Stomach (tissue), 8 donors: ENCODE measurements at regions not wholly inside any gene's neighbourhood (a gene's known extent, or its start where the extent isn't known, plus 50 kb on each side); places are given as distances from the start of the nearest gene placed in this dataset.

Experiments used
- DNase-seq, 2 donors: peaks; one replicate each; pipeline versions ENCODE4 v3.0.0 to v3.0.0-alpha.2; 2013 to 2019
- H3K27ac ChIP-seq, 5 donors: fragments of 200-600 bp in 4 of 5; sonication (generic) in 4 of 5; one replicate each; pipeline ENCODE4 v1.5.1; 2013 to 2019; ENCODE audit warnings: mild to moderate bottlenecking in 1 of 5, moderate library complexity in 1 of 5
- H3K27me3 ChIP-seq, 3 donors: fragments of 200-600 bp; sonication (generic); one replicate each; pipeline ENCODE4 v1.5.1; 2017 to 2019; ENCODE audit warnings: mixed run types in 1 of 3
- H3K36me3 ChIP-seq, 4 donors: fragments of 200-600 bp; sonication (generic); 1 replicate in 3 of 4; 2 replicates in 1 of 4; pipeline ENCODE4 v1.5.1; 2016 to 2019
- H3K4me1 ChIP-seq, 4 donors: fragments of 200-600 bp; sonication (generic); one replicate each; pipeline ENCODE4 v1.5.1; 2016 to 2019
- H3K4me3 ChIP-seq, 4 donors: fragments of 200-600 bp; sonication (generic) in 3 of 4; one replicate each; pipeline ENCODE4 v1.5.1; 2016 to 2019; ENCODE audit warnings: mild to moderate bottlenecking in 1 of 4
- H3K9me3 ChIP-seq, 4 donors: fragments of 200-600 bp; sonication (generic); one replicate each; pipeline ENCODE4 v1.5.1; 2016 to 2019
- EP300 ChIP-seq: sonication (generic); formaldehyde crosslinking; IDR thresholded peaks from one replicate; pipeline ENCODE4 v1.6.1; 2017; ENCODE audit warnings: antibody characterized with exemption
- POLR2A ChIP-seq, 4 donors: fragments of 450-650 bp; IDR thresholded peaks; one replicate each; pipeline ENCODE4 v1.6.1; 2016; ENCODE audit warnings: antibody characterized with exemption in 4 of 4, control low read depth in 2 of 4, mild to moderate bottlenecking in 1 of 4, moderate library complexity in 1 of 4
- POLR2AphosphoS5 ChIP-seq, 3 donors: sonication (generic); formaldehyde crosslinking; IDR thresholded peaks; one replicate each; pipeline ENCODE4 v1.6.1; 2016; ENCODE audit warnings: antibody characterized with exemption in 3 of 3
- WGBS, 5 donors: extraction: QIAGEN DNeasy Blood & Tissue Kit in 3 of 5; methylation state at CpG; one replicate each; pipeline versions ENCODE4 v1.1.5 to v1.1.7; 2013 to 2018; 5-methylcytosine and 5-hydroxymethylcytosine counted together
- intact Hi-C: fragments of 100-400 bp; cut with DNase I; formaldehyde crosslinking; loops from one replicate; pipeline ENCODE4 v1.15.1; 2023; ENCODE audit warnings: low total_unique reads
- TF ChIP-seq, protein P1 (sequence below), 7 experiments: fragments of 450-650 bp in 4 of 7; fragments of 200-600 bp in 3 of 7; sonication (generic) in 3 of 7; IDR thresholded peaks; one replicate each; pipeline ENCODE4 v1.5.1; 2016 to 2019; ENCODE audit warnings: antibody characterized with exemption in 7 of 7, control low read depth in 2 of 7, mild to moderate bottlenecking in 1 of 7
- donor health status: healthy with polysubstance abuse.
- donor health status: Bipolar disorder and iron deficiency.
- donor health status: healthy.

DNA sequence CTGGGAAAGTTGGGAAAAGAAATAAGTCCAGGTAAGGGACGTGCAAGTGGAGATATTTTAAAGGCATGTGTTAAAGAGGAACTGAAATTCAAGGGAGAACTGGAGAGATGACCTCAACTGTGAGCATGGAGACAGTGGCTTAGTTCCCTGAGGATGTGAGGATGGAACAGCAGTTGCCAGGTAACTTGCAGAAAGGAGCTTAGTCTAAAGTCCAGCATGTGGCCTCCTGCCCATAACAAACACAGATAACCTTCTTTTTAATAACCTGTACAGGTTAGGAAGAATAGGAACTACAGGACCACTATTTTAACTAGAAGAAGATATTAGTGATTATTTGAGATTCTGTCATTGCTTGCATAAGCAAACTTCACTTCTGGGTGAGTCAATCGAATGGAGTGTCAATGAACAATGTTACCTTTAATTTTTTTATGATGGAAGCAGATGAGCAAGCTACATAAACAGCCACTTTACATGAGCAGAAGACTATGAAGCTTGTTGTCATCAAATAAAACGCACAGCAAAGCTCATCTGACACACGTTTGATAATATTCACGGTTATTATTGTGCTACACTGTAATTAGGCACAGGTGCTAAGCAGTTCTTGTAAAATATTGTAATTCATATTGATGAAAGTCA lies 291.7 kb upstream of the DDHD1 start:
- intact Hi-C loops = no loop called here
- Histone ChIP-seq H3K27me3 (no peaks in the 10 kb centered on the region), H3K36me3 (no peaks in the 10 kb centered on the region), H3K9me3 (no peaks in the 10 kb centered on the region), H3K4me3 (no peak overlapping the region), H3K4me1 (no peaks in the 10 kb centered on the region), H3K27ac (no peak overlapping the region)
- DNase-seq = peak in 1 of 2 donors; percentile 13
- 64 to 74% (median 69%) methylated on average over 5 of the region's 5 CpGs for whole genome bisulfite sequencing, 5 donors
- TF ChIP-seq POLR2AphosphoS5 (IDR thresholded peaks at IDR 0.05) (no peak), EP300 (no peak), POLR2A (IDR thresholded peaks at IDR 0.05) (no peak)
- TF ChIP-seq, protein P1, sequence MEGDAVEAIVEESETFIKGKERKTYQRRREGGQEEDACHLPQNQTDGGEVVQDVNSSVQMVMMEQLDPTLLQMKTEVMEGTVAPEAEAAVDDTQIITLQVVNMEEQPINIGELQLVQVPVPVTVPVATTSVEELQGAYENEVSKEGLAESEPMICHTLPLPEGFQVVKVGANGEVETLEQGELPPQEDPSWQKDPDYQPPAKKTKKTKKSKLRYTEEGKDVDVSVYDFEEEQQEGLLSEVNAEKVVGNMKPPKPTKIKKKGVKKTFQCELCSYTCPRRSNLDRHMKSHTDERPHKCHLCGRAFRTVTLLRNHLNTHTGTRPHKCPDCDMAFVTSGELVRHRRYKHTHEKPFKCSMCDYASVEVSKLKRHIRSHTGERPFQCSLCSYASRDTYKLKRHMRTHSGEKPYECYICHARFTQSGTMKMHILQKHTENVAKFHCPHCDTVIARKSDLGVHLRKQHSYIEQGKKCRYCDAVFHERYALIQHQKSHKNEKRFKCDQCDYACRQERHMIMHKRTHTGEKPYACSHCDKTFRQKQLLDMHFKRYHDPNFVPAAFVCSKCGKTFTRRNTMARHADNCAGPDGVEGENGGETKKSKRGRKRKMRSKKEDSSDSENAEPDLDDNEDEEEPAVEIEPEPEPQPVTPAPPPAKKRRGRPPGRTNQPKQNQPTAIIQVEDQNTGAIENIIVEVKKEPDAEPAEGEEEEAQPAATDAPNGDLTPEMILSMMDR (IDR thresholded peaks at IDR 0.05) = no peak

DNA sequence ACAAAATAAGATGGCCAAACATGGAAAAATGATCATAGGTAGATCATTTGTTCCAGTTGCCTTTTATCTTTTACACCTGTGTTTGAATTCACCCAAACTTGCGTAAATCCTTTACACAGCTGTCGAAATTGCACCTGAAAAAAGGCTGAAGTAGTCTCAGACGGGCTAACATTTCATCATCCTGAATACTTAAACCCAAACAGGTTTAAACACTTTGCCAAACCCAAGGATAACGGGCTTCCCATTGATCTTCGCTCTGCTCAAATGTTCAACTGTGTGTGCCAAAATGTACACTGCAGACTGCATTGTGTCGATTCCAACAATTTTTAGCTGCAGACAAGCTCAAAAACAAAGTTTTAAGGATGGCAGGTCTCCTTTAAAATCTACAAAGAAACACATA lies 288.7 kb upstream of the DDHD1 start:
- WGBS, 5 donors = 75 to 80% (median 78%) methylated on average over 6 of the region's 6 CpGs
- H3K4me3 ChIP-seq = no peak overlapping the region

DNA sequence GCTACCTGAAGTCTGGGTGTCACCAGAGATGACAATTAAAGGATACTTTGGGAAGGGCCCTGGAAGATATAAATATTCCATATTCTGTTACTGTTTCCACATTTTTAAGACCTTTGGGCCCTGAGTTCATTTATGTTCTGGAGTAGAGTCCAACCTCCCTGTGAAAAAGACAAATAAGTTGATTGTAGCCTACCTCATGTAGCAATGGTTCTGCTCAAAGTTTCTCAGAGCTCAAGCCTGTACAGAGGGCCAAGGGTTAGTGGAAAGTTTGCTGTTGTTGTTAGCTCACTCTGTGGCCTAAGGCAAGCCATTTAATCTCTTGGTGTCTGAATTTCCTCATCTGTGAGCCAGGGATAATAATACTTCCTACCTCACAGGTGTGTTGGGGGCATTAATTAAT lies 284.7 kb upstream of the DDHD1 start:
- no peak for TF ChIP-seq EP300
- TF ChIP-seq POLR2AphosphoS5 (IDR thresholded peaks at IDR 0.05) = no peak
- TF ChIP-seq, protein P1 (IDR thresholded peaks at IDR 0.05) = no peak
- TF ChIP-seq POLR2A (IDR thresholded peaks at IDR 0.05) = no peak
- H3K27ac ChIP-seq = no peak overlapping the region
- H3K27me3 ChIP-seq = no peaks in the 10 kb centered on the region
- intact Hi-C loops = no loop called here
- H3K36me3 ChIP-seq = no peaks in the 10 kb centered on the region
- DNase-seq = no peak
- no peaks in the 10 kb centered on the region for H3K9me3 ChIP-seq
- H3K4me3 ChIP-seq = no peak overlapping the region
- H3K4me1 ChIP-seq = no peaks in the 10 kb centered on the region

More for the DNA sequence above, 288.7 kb upstream of the DDHD1 start:
- Histone ChIP-seq H3K27ac (no peak overlapping the region), H3K9me3 (no peaks in the 10 kb centered on the region), H3K4me1 (no peaks in the 10 kb centered on the region), H3K36me3 (no peaks in the 10 kb centered on the region), H3K27me3 (no peaks in the 10 kb centered on the region)
- DNase-seq = no peak
- no peak for TF ChIP-seq POLR2AphosphoS5 (IDR thresholded peaks at IDR 0.05)
- intact Hi-C loops = no loop called here

DNA sequence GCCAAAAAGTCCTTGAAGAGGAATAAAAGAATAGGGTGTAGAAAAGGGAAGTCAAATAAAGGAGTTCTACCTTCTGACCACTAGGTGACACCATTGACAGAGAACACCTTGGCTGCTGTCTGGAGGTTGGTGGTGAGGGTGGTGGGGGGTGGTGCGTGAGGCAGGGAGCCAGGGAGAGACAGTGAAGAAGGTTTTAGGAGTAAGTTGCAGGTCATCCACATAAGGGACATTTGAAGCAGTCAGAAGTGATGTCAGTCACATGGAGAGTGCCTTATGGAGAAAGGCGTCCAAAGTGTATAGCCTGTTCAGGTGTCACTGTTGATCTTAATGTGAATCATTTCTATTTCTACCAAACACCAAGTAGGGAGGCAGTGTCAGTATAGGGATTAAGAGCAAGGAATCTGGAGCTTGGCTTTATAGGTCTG lies 279.3 kb upstream of the DDHD1 start:
- H3K4me3 ChIP-seq = no peak overlapping the region
- 25 to 50% (median 33%) methylated on average over 2 of the region's 2 CpGs for WGBS, 5 donors
- H3K27me3 ChIP-seq = no peaks in the 10 kb centered on the region
- no peak overlapping the region for H3K27ac ChIP-seq
- no peaks in the 10 kb centered on the region for H3K4me1 ChIP-seq
- peak in 1 of 2 donors; percentile 59 for DNase-seq
- intact Hi-C loops = no loop called here
- no peaks in the 10 kb centered on the region for H3K36me3 ChIP-seq
- no peaks in the 10 kb centered on the region for H3K9me3 ChIP-seq
- no peak for TF ChIP-seq POLR2A (IDR thresholded peaks at IDR 0.05)
- no peak for TF ChIP-seq EP300
- no peak for TF ChIP-seq POLR2AphosphoS5 (IDR thresholded peaks at IDR 0.05)
- TF ChIP-seq, protein P1 (IDR thresholded peaks at IDR 0.05) = peak in 5 of 7 experiments; percentile 27 to 72 (median 42)

DNA sequence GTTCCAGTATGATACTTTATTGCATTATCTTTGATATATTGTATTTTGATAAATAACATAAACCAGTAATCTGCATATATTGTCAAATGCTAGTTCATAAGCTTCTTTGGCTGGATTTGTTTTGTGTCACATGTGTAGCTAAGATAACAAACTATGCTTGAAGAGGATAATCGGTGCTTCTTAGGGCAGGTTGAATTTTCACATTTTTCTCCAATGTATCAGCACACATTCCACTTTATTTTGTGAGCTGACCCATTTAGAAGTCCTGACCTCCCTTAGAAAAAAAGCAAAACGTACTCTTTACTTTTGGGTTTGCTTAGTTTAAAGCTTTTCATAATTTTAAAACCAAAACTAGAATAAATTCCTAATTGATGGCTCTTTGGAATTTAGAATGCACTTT lies 277.7 kb upstream of the DDHD1 start:
- DNase-seq = no peak
- Histone ChIP-seq H3K36me3 (no peaks in the 10 kb centered on the region), H3K27ac (no peak overlapping the region), H3K4me1 (no peaks in the 10 kb centered on the region), H3K27me3 (no peaks in the 10 kb centered on the region), H3K4me3 (no peak overlapping the region), H3K9me3 (no peaks in the 10 kb centered on the region)
- intact Hi-C loops = no loop called here
- 45 to 60% (median 47%) methylated on average over 2 of the region's 2 CpGs for WGBS, 5 donors
- no peak for TF ChIP-seq POLR2A (IDR thresholded peaks at IDR 0.05)
- TF ChIP-seq EP300 = no peak
- TF ChIP-seq, protein P1 (IDR thresholded peaks at IDR 0.05) = no peak
- no peak for TF ChIP-seq POLR2AphosphoS5 (IDR thresholded peaks at IDR 0.05)
